ENCODE measurements at regions not wholly inside any gene's neighbourhood (a gene's known extent, or its start where the extent isn't known, plus 50 kb on each side); places are given as distances from the start of the nearest gene placed in this dataset.

DNA sequence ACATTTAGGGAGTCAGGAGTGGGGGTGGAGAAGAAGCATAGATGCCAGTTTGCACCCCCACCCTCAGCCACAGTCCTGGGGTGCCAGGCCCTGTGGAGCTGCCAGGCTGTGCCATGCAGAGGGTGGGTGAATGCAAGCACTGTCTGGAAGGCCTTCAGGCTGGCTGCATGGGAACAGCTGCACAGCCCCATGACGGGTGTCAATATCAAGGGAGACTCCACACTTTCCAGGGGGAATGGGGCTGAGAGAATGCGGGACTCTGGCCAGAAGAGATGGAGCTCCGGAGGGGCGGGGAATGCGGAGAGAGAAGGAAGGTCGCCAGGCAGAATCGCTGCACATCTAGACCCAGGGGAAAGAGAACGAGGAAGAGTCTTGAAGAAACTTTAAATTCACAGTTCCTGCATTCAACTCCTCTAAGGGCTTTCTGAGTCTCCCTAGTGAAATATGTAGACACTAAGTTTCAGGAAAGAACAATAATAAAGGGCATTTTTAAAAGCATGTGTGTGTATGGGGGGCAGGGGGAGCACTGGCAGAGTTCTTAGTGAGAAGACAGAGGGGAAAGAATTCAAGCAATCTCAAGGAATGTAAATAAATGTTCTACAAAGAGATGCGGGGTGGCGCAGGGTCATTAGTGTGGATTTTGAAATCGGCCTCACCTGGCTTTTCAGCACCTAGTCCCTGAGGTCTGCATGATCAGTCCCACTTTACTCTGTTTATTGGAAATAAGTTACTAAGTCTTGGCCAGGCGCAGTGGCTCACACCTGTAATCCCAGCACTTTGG, 59.1 kb downstream of the BOD1 start:
- DNase-seq (no peak), ATAC-seq (no peak)
- Histone ChIP-seq H3K9me2 (replicated peaks; ENCODE audit: low read length) (no peaks in the 10 kb centered on the region), H3K79me2 (ENCODE audit: low read length) (no peaks in the 10 kb centered on the region), H3K4me1 (ENCODE audit: insufficient read depth, low read length) (no peaks in the 10 kb centered on the region), H3K27me3 (ENCODE audit: low read length) (peaks cover 3% of the 10 kb centered on the region; the same call in 1 of the 2 replicates), H3K9me3 (ENCODE audit: low read length) (no peaks in the 10 kb centered on the region), H4K20me1 (ENCODE audit: low read length) (no peaks in the 10 kb centered on the region), H3K4me2 (ENCODE audit: low read length) (no peak overlapping the region), H2AFZ (ENCODE audit: low read length) (no peak overlapping the region), H3K27ac (ENCODE audit: low read length) (no peak overlapping the region), H3F3A (ENCODE audit: low read length, unreplicated experiment) (no peaks in the 10 kb centered on the region), H3K9ac (ENCODE audit: low read length) (no peak overlapping the region), H3K4me3 (ENCODE audit: low read length) (no peak overlapping the region), H3K36me3 (ENCODE audit: low read depth, low read length) (no peaks in the 10 kb centered on the region)
- POLR2A ChIA-PET (ENCODE audit: unreplicated experiment), result no interaction called here
- TF ChIP-seq EZH2 (IDR thresholded peaks at IDR 0.05; ENCODE audit: low read length, unreplicated experiment) (no peak), EZH2phosphoT487 (IDR thresholded peaks at IDR 0.05; ENCODE audit: borderline replicate concordance, low read length) (no peak)
- TF ChIP-seq, protein P1, sequence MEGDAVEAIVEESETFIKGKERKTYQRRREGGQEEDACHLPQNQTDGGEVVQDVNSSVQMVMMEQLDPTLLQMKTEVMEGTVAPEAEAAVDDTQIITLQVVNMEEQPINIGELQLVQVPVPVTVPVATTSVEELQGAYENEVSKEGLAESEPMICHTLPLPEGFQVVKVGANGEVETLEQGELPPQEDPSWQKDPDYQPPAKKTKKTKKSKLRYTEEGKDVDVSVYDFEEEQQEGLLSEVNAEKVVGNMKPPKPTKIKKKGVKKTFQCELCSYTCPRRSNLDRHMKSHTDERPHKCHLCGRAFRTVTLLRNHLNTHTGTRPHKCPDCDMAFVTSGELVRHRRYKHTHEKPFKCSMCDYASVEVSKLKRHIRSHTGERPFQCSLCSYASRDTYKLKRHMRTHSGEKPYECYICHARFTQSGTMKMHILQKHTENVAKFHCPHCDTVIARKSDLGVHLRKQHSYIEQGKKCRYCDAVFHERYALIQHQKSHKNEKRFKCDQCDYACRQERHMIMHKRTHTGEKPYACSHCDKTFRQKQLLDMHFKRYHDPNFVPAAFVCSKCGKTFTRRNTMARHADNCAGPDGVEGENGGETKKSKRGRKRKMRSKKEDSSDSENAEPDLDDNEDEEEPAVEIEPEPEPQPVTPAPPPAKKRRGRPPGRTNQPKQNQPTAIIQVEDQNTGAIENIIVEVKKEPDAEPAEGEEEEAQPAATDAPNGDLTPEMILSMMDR (conservative IDR thresholded peaks at IDR 0.05; ENCODE audit: low read depth, low read length), result no peak
- intact Hi-C loops (cut with micrococcal nuclease), result no loop called here
- CTCF ChIA-PET, result no interaction called here
- BruUV-seq (replicated peaks), result no TSS peak

DNA sequence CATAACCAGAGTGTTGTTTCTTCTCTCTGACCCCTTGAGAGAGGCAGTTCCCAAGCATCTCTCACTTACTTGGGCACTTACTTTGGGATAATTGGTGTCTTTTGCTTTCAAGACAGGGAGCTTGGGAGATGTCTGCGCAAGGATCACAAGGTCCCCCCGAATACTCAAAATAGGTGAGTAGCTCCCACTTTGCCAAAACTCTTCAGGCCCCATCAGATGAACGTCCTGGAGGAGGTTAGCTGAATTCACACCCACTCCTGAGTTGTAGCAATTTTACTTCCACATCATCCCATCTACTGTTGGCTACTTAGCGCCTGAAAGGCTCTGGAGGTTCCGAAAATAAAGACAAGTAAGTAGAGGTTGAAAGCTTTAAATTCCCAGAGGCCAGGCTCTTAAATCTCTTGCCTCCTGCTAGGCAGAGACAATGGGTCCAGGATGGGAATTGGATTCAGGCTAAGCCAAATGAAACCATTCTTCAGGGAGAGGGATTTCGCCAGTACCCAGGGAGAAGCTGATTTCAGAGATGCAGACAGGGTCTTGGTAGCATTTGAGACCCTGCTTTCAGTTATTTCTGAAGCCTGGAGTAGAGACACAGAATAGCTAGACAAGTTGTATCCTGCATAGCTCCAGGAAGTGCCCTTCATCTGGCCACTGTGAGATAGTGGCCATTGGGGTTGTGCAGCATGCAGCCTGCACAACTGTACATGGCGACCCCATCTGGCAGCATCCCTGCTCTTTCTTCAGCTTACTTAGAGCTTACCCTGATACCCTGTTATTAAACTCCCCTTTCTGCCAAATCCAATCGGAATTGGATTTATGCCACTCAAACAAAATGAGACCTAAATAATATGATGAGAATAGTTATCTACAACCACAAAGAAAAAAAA, 60.1 kb downstream of the BOD1 start:
- Histone ChIP-seq H3K9me2 (replicated peaks; ENCODE audit: low read length) (no peaks in the 10 kb centered on the region), H3F3A (ENCODE audit: low read length, unreplicated experiment) (no peaks in the 10 kb centered on the region), H3K4me1 (ENCODE audit: insufficient read depth, low read length) (no peaks in the 10 kb centered on the region), H4K20me1 (ENCODE audit: low read length) (no peaks in the 10 kb centered on the region), H3K27ac (ENCODE audit: low read length) (no peak overlapping the region), H2AFZ (ENCODE audit: low read length) (no peak overlapping the region), H3K4me2 (ENCODE audit: low read length) (no peak overlapping the region), H3K27me3 (ENCODE audit: low read length) (peaks cover 5% of the 10 kb centered on the region; the same call in 1 of the 2 replicates), H3K79me2 (ENCODE audit: low read length) (no peaks in the 10 kb centered on the region), H3K9ac (ENCODE audit: low read length) (no peak overlapping the region), H3K4me3 (ENCODE audit: low read length) (no peak overlapping the region), H3K9me3 (ENCODE audit: low read length) (no peaks in the 10 kb centered on the region), H3K36me3 (ENCODE audit: low read depth, low read length) (no peaks in the 10 kb centered on the region)
- intact Hi-C loops (cut with micrococcal nuclease), result no loop called here
- TF ChIP-seq, protein P1 (conservative IDR thresholded peaks at IDR 0.05; ENCODE audit: low read depth, low read length), result no peak
- TF ChIP-seq EZH2 (IDR thresholded peaks at IDR 0.05; ENCODE audit: low read length, unreplicated experiment) (no peak), EZH2phosphoT487 (IDR thresholded peaks at IDR 0.05; ENCODE audit: borderline replicate concordance, low read length) (no peak)
- ATAC-seq (no peak), DNase-seq (no peak)
- ChIA-PET POLR2A (ENCODE audit: unreplicated experiment) (interaction anchor here (0.6 kb wide), 1 partner anchor 8 kb away, joined by 3 read pairs; no protein-coding TSS in a partner anchor), CTCF (no interaction called here)
- BruUV-seq (replicated peaks), result no TSS peak

Measured in PC-3 (cell line).